C4-2B (cell line): ENCODE measurements at regions not wholly inside any gene's neighbourhood (a gene's known extent, or its start where the extent isn't known, plus 50 kb on each side); places are given as distances from the start of the nearest gene placed in this dataset.

Experiments
- H3K27ac ChIP-seq: fragments of 450-650 bp; 2 replicates; pipeline ENCODE4 v1.5.1; 2017
- ZFX ChIP-seq: fragments of 450-650 bp; IDR thresholded peaks from 2 replicates; pipeline ENCODE4 v1.6.1; 2017
- TF ChIP-seq, protein P1 (sequence below): fragments of 450-650 bp; conservative IDR thresholded peaks from 2 replicates; pipeline ENCODE4 v1.5.1; 2017; ENCODE audit warnings: mild to moderate bottlenecking

DNA sequence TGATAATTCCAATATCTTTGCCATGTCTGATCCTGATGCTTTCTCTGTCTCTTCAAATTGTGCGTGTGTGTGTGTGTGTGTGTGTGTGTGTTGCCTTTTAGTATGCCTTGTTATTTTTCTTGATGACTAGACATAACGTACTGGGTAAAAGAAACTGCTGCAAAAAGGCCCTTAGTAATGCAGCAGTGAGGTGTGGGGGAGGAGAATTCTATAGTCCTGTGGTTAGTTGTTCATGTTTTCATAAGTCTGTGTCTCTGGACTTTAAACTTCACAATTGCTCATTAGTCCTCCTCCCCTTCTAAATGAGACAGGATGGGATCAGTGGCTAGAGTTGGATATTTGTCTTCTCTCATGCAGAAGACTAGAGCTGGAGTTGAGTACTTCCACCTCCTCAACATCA is 346.2 kb upstream of the IRX1 start:
- TF ChIP-seq ZFX = no peak
- TF ChIP-seq, protein P1, sequence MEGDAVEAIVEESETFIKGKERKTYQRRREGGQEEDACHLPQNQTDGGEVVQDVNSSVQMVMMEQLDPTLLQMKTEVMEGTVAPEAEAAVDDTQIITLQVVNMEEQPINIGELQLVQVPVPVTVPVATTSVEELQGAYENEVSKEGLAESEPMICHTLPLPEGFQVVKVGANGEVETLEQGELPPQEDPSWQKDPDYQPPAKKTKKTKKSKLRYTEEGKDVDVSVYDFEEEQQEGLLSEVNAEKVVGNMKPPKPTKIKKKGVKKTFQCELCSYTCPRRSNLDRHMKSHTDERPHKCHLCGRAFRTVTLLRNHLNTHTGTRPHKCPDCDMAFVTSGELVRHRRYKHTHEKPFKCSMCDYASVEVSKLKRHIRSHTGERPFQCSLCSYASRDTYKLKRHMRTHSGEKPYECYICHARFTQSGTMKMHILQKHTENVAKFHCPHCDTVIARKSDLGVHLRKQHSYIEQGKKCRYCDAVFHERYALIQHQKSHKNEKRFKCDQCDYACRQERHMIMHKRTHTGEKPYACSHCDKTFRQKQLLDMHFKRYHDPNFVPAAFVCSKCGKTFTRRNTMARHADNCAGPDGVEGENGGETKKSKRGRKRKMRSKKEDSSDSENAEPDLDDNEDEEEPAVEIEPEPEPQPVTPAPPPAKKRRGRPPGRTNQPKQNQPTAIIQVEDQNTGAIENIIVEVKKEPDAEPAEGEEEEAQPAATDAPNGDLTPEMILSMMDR = no peak
- no peak overlapping the region for H3K27ac ChIP-seq

DNA sequence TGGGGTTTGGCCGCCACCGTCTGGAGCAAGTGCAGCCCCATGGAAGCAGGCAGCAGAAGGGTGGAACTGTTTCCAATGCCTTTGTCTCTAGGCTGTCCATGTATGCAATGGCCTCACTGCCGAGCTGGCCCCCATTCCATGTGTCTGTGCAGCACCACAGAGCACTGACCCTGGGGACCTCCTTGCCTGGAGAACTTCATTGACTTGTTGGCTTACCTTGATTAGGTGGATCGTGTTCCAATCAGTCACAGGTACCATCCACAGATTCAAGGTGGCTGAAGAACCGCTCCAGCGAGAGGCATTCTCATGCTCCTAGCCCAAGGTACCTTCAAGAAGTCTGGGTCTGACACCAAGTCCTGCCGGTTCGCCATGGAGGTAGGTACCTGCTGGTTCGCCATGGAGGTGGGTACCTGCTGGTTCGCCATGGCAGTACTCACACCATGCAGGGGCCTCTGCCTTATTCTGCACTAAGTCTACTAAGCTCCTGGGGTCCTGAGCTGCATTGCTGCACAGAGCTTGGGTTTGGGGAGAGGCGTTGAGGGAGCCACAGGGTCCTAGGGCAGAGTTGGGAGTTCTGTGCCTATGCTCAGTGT is 358.3 kb upstream of the IRX1 start:
- TF ChIP-seq ZFX = no peak
- TF ChIP-seq, protein P1 = no peak

GRCh38 chr5:3234566-3234965 is 361.1 kb upstream of the IRX1 start:
- TF ChIP-seq ZFX = no peak
- TF ChIP-seq, protein P1 = no peak
- H3K27ac ChIP-seq = no peak overlapping the region

More for the DNA sequence above, 358.3 kb upstream of the IRX1 start:
- no peak overlapping the region for H3K27ac ChIP-seq

- no peak overlapping the region for H3K27ac ChIP-seq
- TF ChIP-seq ZFX = no peak
- TF ChIP-seq, protein P1 = no peak
Observed at GRCh38 chr5:3230941-3231340, 364.7 kb upstream of the IRX1 start.

GRCh38 chr5:3230254-3230653 is 365.4 kb upstream of the IRX1 start:
- no peak overlapping the region for H3K27ac ChIP-seq
- no peak for TF ChIP-seq ZFX
- TF ChIP-seq, protein P1 = no peak

- TF ChIP-seq ZFX = no peak
- TF ChIP-seq, protein P1 = no peak
- H3K27ac ChIP-seq = no peak overlapping the region
Observed at GRCh38 chr5:3226196-3226920, 369.3 kb upstream of the IRX1 start.

DNA sequence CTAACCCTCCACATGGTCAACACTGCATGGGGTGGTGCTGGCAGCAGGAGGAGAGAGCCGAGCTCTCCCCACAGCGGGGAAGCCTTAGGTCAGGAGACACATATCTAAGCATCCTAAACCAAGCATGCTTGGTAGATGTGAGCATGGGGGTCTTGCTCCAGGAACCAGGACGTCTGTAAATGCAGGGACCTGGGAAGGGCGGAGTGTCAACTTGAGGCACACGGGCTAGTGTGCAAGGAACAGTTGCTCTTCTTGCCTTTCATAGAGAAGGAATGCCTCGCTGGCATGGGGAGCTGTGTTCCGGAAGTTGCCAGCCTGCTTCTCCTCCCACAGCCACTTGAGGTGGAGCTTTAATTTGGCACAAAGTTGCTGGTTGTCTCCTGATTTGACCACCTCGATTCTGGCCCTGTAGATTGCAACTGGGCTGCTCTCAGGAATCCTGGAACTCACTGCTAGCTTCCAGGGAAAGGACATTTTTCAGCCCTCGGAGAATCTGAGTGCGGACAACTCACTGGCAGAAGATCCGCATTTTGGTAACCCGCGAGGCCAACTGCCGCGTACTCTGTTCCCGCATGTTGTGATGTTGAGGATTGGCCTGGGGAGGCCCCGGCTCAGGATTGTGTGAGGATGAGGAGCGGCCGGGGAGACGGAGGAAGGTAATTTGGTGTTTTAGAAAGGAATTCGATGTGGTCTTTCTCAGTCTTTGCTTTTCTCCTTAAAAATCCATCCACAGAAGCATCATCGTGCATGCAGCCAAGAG is 370.3 kb upstream of the IRX1 start:
- TF ChIP-seq ZFX = no peak
- TF ChIP-seq, protein P1 = no peak
- H3K27ac ChIP-seq = no peak overlapping the region
